ENCODE measurements at regions not wholly inside any gene's neighbourhood (a gene's known extent, or its start where the extent isn't known, plus 50 kb on each side); places are given as distances from the start of the nearest gene placed in this dataset.

GRCh38 chr2:220241423-220241822 is 614.0 kb downstream of the SLC4A3 start:
- no peak for TF ChIP-seq EZH2phosphoT487 (IDR thresholded peaks at IDR 0.05; ENCODE audit: insufficient read depth, low read depth)
- no peak for TF ChIP-seq EZH2 (IDR thresholded peaks at IDR 0.05; ENCODE audit: insufficient read depth, poor library complexity, severe bottlenecking)
